Thyroid gland (tissue), 4 donors: ENCODE measurements at regions not wholly inside any gene's neighbourhood (a gene's known extent, or its start where the extent isn't known, plus 50 kb on each side); places are given as distances from the start of the nearest gene placed in this dataset.
A peak's percentile ranks its signal among the peaks of the same experiment; 100 is the strongest.

Experiments
- DNase-seq, 2 donors: peaks; one replicate each; pipeline ENCODE4 v3.0.0-alpha.2; 2019
- H3K27ac ChIP-seq, 3 donors: fragments of 200-600 bp; sonication (generic); 1 replicate in 2 of 3; 2 replicates in 1 of 3; pipeline ENCODE4 v1.5.1; 2016 to 2019; ENCODE audit warnings: mild to moderate bottlenecking in 1 of 3, moderate library complexity in 1 of 3
- H3K27me3 ChIP-seq: fragments of 200-600 bp; sonication (generic); one replicate; pipeline ENCODE4 v1.5.1; 2019
- H3K36me3 ChIP-seq, 2 donors: fragments of 200-600 bp; sonication (generic); one replicate each; pipeline ENCODE4 v1.5.1; 2016 to 2019
- H3K4me1 ChIP-seq, 2 donors: fragments of 200-600 bp; sonication (generic); one replicate each; pipeline ENCODE4 v1.5.1; 2017 to 2019
- H3K4me3 ChIP-seq, 3 donors: fragments of 200-600 bp; sonication (generic); replicated peaks in 1 of 3; 1 replicate in 2 of 3; 2 replicates in 1 of 3; pipeline ENCODE4 v1.5.1; 2016; ENCODE audit warnings: mild to moderate bottlenecking in 1 of 3
- H3K9me3 ChIP-seq: fragments of 200-600 bp; sonication (generic); one replicate; pipeline ENCODE4 v1.5.1; 2017
- CTCF ChIP-seq, 6 experiments: fragments of 200-600 bp in 3 of 6; fragments of 450-650 bp in 3 of 6; sonication (generic) in 3 of 6; IDR thresholded peaks; one replicate each; pipeline ENCODE4 v1.5.1; 2016 to 2019; ENCODE audit warnings: antibody characterized with exemption in 6 of 6, mild to moderate bottlenecking in 2 of 6, inconsistent platforms in 1 of 6, moderate library complexity in 1 of 6
- POLR2A ChIP-seq, 2 donors: fragments of 450-650 bp; IDR thresholded peaks; one replicate each; pipeline ENCODE4 v1.6.1; 2017; ENCODE audit warnings: antibody characterized with exemption in 2 of 2, mild to moderate bottlenecking in 2 of 2, moderate library complexity in 1 of 2
- WGBS, 2 donors: methylation state at CpG; one replicate each; pipeline ENCODE4 v1.1.5; 2017; 5-methylcytosine and 5-hydroxymethylcytosine counted together
- intact Hi-C: fragments of 100-400 bp; cut with DNase I; formaldehyde crosslinking; loops from one replicate; pipeline ENCODE4 v1.15.1; 2023

GRCh38 chrX:125727117-125727516 lies 407.4 kb downstream of the TEX13C start:
- intact Hi-C loops, result no loop called here
- Histone ChIP-seq H3K9me3 (no peaks in the 10 kb centered on the region), H3K4me3 (no peak overlapping the region), H3K36me3 (no peaks in the 10 kb centered on the region), H3K4me1 (no peaks in the 10 kb centered on the region), H3K27ac (no peak overlapping the region), H3K27me3 (no peaks in the 10 kb centered on the region)
- WGBS, 2 donors, result 68 to 100% methylated on average over 1 to 3 of the region's 3 CpGs
- no peak for DNase-seq
- TF ChIP-seq POLR2A (IDR thresholded peaks at IDR 0.05) (no peak), CTCF (IDR thresholded peaks at IDR 0.05) (no peak)

DNA sequence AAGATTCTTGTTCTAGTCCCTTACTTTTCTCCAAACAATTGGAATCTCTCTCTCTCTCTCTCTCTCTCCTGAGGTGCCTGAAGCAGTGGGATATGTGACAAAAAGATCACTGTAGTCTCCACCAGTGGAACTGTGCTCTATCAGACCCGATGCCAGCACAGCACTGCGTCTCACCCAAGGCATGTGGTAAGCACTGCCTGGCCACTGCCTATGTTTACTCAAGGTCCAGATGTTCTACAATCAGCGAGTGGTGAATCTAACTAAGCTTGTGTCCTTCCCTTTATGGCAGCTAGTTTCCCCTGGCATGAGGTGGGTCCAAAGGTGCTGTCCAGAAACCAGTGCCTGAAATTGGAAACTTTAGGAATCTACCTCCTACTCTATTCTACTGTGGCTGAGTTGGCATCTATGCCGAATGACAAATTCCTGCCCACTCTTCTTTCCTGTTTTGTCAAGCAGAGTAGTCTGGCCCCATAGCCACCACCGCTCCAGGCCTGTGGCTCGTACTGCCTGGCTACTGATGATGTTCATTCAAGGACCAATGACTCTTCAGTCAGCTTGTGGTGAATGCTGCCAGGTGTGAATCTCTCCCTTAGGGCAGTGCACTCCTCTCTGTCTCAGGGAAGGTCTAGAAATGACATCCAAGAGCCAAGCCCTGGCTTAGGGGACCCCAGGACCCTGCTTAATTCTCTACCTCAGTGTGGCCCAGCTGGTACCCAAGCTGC lies 416.5 kb downstream of the TEX13C start:
- DNase-seq, result no peak
- Histone ChIP-seq H3K27ac (no peak overlapping the region), H3K27me3 (no peaks in the 10 kb centered on the region), H3K4me1 (no peaks in the 10 kb centered on the region), H3K9me3 (no peaks in the 10 kb centered on the region), H3K36me3 (no peaks in the 10 kb centered on the region), H3K4me3 (no peak overlapping the region)
- WGBS, 2 donors, result 90 to 94% methylated on average over 6 of the region's 6 CpGs
- intact Hi-C loops, result no loop called here
- TF ChIP-seq CTCF (IDR thresholded peaks at IDR 0.05) (no peak), POLR2A (IDR thresholded peaks at IDR 0.05) (no peak)

GRCh38 chrX:125742811-125743210 lies 423.1 kb downstream of the TEX13C start:
- Histone ChIP-seq H3K4me3 (no peak overlapping the region), H3K27me3 (no peaks in the 10 kb centered on the region), H3K9me3 (no peaks in the 10 kb centered on the region), H3K36me3 (no peaks in the 10 kb centered on the region), H3K27ac (no peak overlapping the region), H3K4me1 (no peaks in the 10 kb centered on the region)
- TF ChIP-seq POLR2A (IDR thresholded peaks at IDR 0.05) (no peak), CTCF (IDR thresholded peaks at IDR 0.05) (no peak)
- DNase-seq, result no peak
- intact Hi-C loops, result no loop called here

DNA sequence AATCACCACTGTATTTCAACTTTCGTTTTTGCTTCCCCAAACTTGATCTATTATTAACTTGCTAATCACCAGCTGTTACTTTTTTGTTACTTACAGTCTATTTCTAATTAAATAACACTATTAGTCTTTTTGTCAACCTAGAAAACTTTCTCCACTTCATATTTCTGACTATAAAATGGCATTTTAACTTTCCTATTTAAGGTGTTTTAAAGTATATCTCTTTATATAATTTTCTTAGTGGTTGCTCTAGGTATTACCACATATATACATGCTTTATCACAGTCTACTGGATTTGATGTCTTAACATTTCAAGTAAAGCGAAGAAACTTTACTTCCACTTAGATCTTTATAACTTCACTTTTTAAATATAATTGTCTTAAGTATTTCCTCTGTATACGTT lies 421.2 kb downstream of the DCAF12L2 start:
- Histone ChIP-seq H3K4me3 (no peak overlapping the region), H3K27me3 (no peaks in the 10 kb centered on the region), H3K36me3 (no peaks in the 10 kb centered on the region), H3K27ac (no peak overlapping the region), H3K4me1 (no peaks in the 10 kb centered on the region), H3K9me3 (no peaks in the 10 kb centered on the region)
- no peak for TF ChIP-seq CTCF (IDR thresholded peaks at IDR 0.05)
- TF ChIP-seq POLR2A (IDR thresholded peaks at IDR 0.05), result no peak
- DNase-seq, result no peak
- WGBS, 2 donors, result 83 to 87% methylated on average over 3 of the region's 3 CpGs
- intact Hi-C loops, result no loop called here

- Histone ChIP-seq H3K27me3 (no peaks in the 10 kb centered on the region), H3K9me3 (no peaks in the 10 kb centered on the region), H3K4me1 (no peaks in the 10 kb centered on the region), H3K27ac (no peak overlapping the region), H3K36me3 (no peaks in the 10 kb centered on the region), H3K4me3 (no peak overlapping the region)
- WGBS, 2 donors, result 68 to 74% methylated on average over 8 of the region's 8 CpGs
- peak in 1 of 2 donors; percentile 1 for DNase-seq
- no peak for TF ChIP-seq CTCF (IDR thresholded peaks at IDR 0.05)
- no peak for TF ChIP-seq POLR2A (IDR thresholded peaks at IDR 0.05)
- intact Hi-C loops, result no loop called here
Measured at GRCh38 chrX:125757794-125758564, 408.1 kb downstream of the DCAF12L2 start.
